Astrocyte (in vitro differentiated cells and primary cell): ENCODE measurements at regions not wholly inside any gene's neighbourhood (a gene's known extent, or its start where the extent isn't known, plus 50 kb on each side); places are given as distances from the start of the nearest gene placed in this dataset.

Source experiments
- CTCF ChIP-seq: IDR thresholded peaks from 2 replicates; pipeline ENCODE4 v1.5.1; 2011; ENCODE audit warnings: low read depth, mild to moderate bottlenecking, inconsistent platforms, low read length, moderate library complexity; ENCODE audit not compliant: insufficient read depth
- EZH2 ChIP-seq: IDR thresholded peaks from 2 replicates; pipeline ENCODE4 v1.6.1; 2012; ENCODE audit warnings: mild to moderate bottlenecking, low read length, inconsistent platforms; ENCODE audit not compliant: insufficient read depth

GRCh38 chr20:43323592-43323991 lies 133.9 kb upstream of the PTPRT start:
- TF ChIP-seq CTCF (no peak), EZH2 (no peak)
